ENCODE measurements at regions not wholly inside any gene's neighbourhood (a gene's known extent, or its start where the extent isn't known, plus 50 kb on each side); places are given as distances from the start of the nearest gene placed in this dataset.

- TF ChIP-seq EP300 (IDR thresholded peaks at IDR 0.05; ENCODE audit: low read depth) (no peak), CTCF (IDR thresholded peaks at IDR 0.05) (no peak), POLR2AphosphoS5 (IDR thresholded peaks at IDR 0.05) (no peak), POLR2A (IDR thresholded peaks at IDR 0.05) (no peak)
- Histone ChIP-seq H3K36me3 (no peaks in the 10 kb centered on the region), H3K4me3 (no peak overlapping the region), H3K27ac (no peak overlapping the region), H3K9me3 (no peaks in the 10 kb centered on the region), H3K4me1 (no peaks in the 10 kb centered on the region), H3K27me3 (no peaks in the 10 kb centered on the region)
- intact Hi-C loops (cut with DNase I; ENCODE audit: low total_unique reads), result loop anchor here (2.0 kb wide), 1 partner anchor 22 kb away; no protein-coding TSS in a partner anchor
- 52 to 66% methylated on average over 3 to 5 of the region's 5 CpGs for WGBS, 2 donors (ENCODE audit: low coverage in 1 of 2)
- in situ Hi-C loops (cut with MboI; ENCODE audit: low pct_ligation_motif_present in 1 of 4, low pct_unique_long_range_greater_than_20kb in 1 of 4, low sequenced_read_pairs in 3 of 4), result no loop called here
- DNase-seq, result no peak
Observed at GRCh38 chr4:159856451-159856850, 753.6 kb downstream of the RAPGEF2 start.

GRCh38 chr4:159859656-159860148 is 756.8 kb downstream of the RAPGEF2 start:
- Histone ChIP-seq H3K4me3 (no peak overlapping the region), H3K27ac (no peak overlapping the region), H3K36me3 (no peaks in the 10 kb centered on the region), H3K9me3 (no peaks in the 10 kb centered on the region), H3K4me1 (no peaks in the 10 kb centered on the region), H3K27me3 (no peaks in the 10 kb centered on the region)
- intact Hi-C loops (cut with DNase I; ENCODE audit: low total_unique reads) (no loop called here), in situ Hi-C loops (cut with MboI; ENCODE audit: low pct_ligation_motif_present in 1 of 4, low pct_unique_long_range_greater_than_20kb in 1 of 4, low sequenced_read_pairs in 3 of 4) (no loop called here)
- no peak for DNase-seq
- TF ChIP-seq EP300 (IDR thresholded peaks at IDR 0.05; ENCODE audit: low read depth) (no peak), POLR2AphosphoS5 (IDR thresholded peaks at IDR 0.05) (no peak), CTCF (IDR thresholded peaks at IDR 0.05) (no peak), POLR2A (IDR thresholded peaks at IDR 0.05) (no peak)
- WGBS, 2 donors (ENCODE audit: low coverage in 1 of 2), result 80 to 85% methylated on average over 3 to 4 of the region's 4 CpGs

- H3K4me1 ChIP-seq, result no peaks in the 10 kb centered on the region
- H3K27me3 ChIP-seq, result no peaks in the 10 kb centered on the region
- no peak overlapping the region for H3K27ac ChIP-seq
- in situ Hi-C loops (cut with MboI; ENCODE audit: low pct_ligation_motif_present in 1 of 4, low pct_unique_long_range_greater_than_20kb in 1 of 4, low sequenced_read_pairs in 3 of 4) (no loop called here), intact Hi-C loops (cut with DNase I; ENCODE audit: low total_unique reads) (no loop called here)
- DNase-seq, result no peak
- H3K36me3 ChIP-seq, result no peaks in the 10 kb centered on the region
- no peak for TF ChIP-seq POLR2AphosphoS5 (IDR thresholded peaks at IDR 0.05)
- TF ChIP-seq POLR2A (IDR thresholded peaks at IDR 0.05), result no peak
- no peak for TF ChIP-seq EP300 (IDR thresholded peaks at IDR 0.05; ENCODE audit: low read depth)
- TF ChIP-seq CTCF (IDR thresholded peaks at IDR 0.05), result no peak
- H3K9me3 ChIP-seq, result no peaks in the 10 kb centered on the region
- WGBS, 2 donors (ENCODE audit: low coverage in 1 of 2), result 67 to 83% methylated on average over 1 to 3 of the region's 3 CpGs
- no peak overlapping the region for H3K4me3 ChIP-seq
Observed at GRCh38 chr4:159860945-159861344, 758.1 kb downstream of the RAPGEF2 start.

GRCh38 chr4:159864337-159864736 is 761.5 kb downstream of the RAPGEF2 start:
- H3K4me3 ChIP-seq, result no peak overlapping the region
- no peaks in the 10 kb centered on the region for H3K9me3 ChIP-seq
- no peak for DNase-seq
- 54 to 59% methylated on average over 3 of the region's 3 CpGs for WGBS, 2 donors (ENCODE audit: low coverage in 1 of 2)
- no peak for TF ChIP-seq POLR2A (IDR thresholded peaks at IDR 0.05)
- no peak for TF ChIP-seq POLR2AphosphoS5 (IDR thresholded peaks at IDR 0.05)
- TF ChIP-seq CTCF (IDR thresholded peaks at IDR 0.05), result no peak
- no peak for TF ChIP-seq EP300 (IDR thresholded peaks at IDR 0.05; ENCODE audit: low read depth)
- no peaks in the 10 kb centered on the region for H3K36me3 ChIP-seq
- no peaks in the 10 kb centered on the region for H3K27me3 ChIP-seq
- no peak overlapping the region for H3K27ac ChIP-seq
- no peaks in the 10 kb centered on the region for H3K4me1 ChIP-seq
- intact Hi-C loops (cut with DNase I; ENCODE audit: low total_unique reads), result no loop called here
- in situ Hi-C loops (cut with MboI; ENCODE audit: low pct_ligation_motif_present in 1 of 4, low pct_unique_long_range_greater_than_20kb in 1 of 4, low sequenced_read_pairs in 3 of 4), result no loop called here
